ENCODE measurements at regions not wholly inside any gene's neighbourhood (a gene's known extent, or its start where the extent isn't known, plus 50 kb on each side); places are given as distances from the start of the nearest gene placed in this dataset.

DNA sequence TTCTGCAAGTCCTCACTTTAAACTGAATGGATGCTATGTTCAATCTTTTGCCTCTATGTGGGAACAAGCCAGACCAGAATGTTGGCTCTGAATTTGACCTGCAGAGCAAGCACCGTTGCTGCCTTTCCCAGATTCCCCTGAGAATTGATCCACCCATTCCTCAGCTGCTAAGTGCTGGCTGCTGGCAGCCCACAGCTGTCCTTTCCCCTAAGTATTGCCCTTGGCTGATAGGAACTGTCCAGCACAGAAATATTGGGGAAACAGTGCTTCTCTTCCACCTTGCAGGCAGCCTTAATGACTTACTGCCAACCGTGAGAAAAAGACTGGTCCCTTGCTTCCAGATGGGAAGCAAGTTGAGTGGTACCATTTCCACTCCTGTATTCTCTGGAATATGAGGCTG is 475.9 kb downstream of the PDHA2 start:
- no peaks in the 10 kb centered on the region for H3K79me1 ChIP-seq (ENCODE audit: low read depth in 1 of 2, low read length in 2 of 2)
- no peak overlapping the region for H3K27ac ChIP-seq (ENCODE audit: insufficient read depth, low read length)
- H3K9me1 ChIP-seq (ENCODE audit: insufficient read depth, low read length): no peaks in the 10 kb centered on the region
- WGBS, 2 experiments (ENCODE audit: extremely low coverage in 2 of 2, insufficient read length in 1 of 2): no CpG with 5 or more reads among the region's 2 CpGs
- POLR2A ChIA-PET (ENCODE audit: unreplicated experiment): no interaction called here
- H2BK120ac ChIP-seq (ENCODE audit: low read depth, low read length): no peak overlapping the region
- no peak overlapping the region for H2AK5ac ChIP-seq (ENCODE audit: low read depth, low read length)
- H3K9me3 ChIP-seq (ENCODE audit: control insufficient read depth, insufficient read depth, low read length): 0 out of 2 replicates have a peak, but pooled peaks cover 4% of the 10 kb centered on the region
- in situ Hi-C loops (cut with MboI; ENCODE audit: low sequenced_read_pairs): no loop called here
- no peak overlapping the region for H3K18ac ChIP-seq (ENCODE audit: low read depth, low read length)
- no peak for TF ChIP-seq RCOR1 (IDR thresholded peaks at IDR 0.05; ENCODE audit: insufficient replicate concordance, low read length)
- no peak for TF ChIP-seq FOS (IDR thresholded peaks at IDR 0.05; ENCODE audit: low read depth, low read length)
- TF ChIP-seq NFE2L2 (IDR thresholded peaks at IDR 0.05; ENCODE audit: low read depth, low read length): no peak
- no peak for TF ChIP-seq CEBPB (IDR thresholded peaks at IDR 0.05; ENCODE audit: low read depth, low read length)
- TF ChIP-seq, protein P1, sequence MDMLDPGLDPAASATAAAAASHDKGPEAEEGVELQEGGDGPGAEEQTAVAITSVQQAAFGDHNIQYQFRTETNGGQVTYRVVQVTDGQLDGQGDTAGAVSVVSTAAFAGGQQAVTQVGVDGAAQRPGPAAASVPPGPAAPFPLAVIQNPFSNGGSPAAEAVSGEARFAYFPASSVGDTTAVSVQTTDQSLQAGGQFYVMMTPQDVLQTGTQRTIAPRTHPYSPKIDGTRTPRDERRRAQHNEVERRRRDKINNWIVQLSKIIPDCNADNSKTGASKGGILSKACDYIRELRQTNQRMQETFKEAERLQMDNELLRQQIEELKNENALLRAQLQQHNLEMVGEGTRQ (IDR thresholded peaks at IDR 0.05; ENCODE audit: low read depth, low read length): no peak
- TF ChIP-seq MAZ (IDR thresholded peaks at IDR 0.05; ENCODE audit: borderline replicate concordance, low read depth, low read length): no peak
- TF ChIP-seq POLR2A (IDR thresholded peaks at IDR 0.05; ENCODE audit: low read depth, low read length): no peak
- no peak for TF ChIP-seq BHLHE40 (IDR thresholded peaks at IDR 0.05; ENCODE audit: low read depth, low read length)
- no peak for TF ChIP-seq CHD1 (IDR thresholded peaks at IDR 0.05; ENCODE audit: low read depth, low read length)
- TF ChIP-seq, protein P2, sequence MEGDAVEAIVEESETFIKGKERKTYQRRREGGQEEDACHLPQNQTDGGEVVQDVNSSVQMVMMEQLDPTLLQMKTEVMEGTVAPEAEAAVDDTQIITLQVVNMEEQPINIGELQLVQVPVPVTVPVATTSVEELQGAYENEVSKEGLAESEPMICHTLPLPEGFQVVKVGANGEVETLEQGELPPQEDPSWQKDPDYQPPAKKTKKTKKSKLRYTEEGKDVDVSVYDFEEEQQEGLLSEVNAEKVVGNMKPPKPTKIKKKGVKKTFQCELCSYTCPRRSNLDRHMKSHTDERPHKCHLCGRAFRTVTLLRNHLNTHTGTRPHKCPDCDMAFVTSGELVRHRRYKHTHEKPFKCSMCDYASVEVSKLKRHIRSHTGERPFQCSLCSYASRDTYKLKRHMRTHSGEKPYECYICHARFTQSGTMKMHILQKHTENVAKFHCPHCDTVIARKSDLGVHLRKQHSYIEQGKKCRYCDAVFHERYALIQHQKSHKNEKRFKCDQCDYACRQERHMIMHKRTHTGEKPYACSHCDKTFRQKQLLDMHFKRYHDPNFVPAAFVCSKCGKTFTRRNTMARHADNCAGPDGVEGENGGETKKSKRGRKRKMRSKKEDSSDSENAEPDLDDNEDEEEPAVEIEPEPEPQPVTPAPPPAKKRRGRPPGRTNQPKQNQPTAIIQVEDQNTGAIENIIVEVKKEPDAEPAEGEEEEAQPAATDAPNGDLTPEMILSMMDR (conservative IDR thresholded peaks at IDR 0.05; ENCODE audit: low read depth, low read length): no peak
- TF ChIP-seq SMC3 (IDR thresholded peaks at IDR 0.05; ENCODE audit: low read depth, low read length): no peak
- no peak for TF ChIP-seq MXI1 (IDR thresholded peaks at IDR 0.05; ENCODE audit: borderline replicate concordance, low read depth, low read length)
- no peak for TF ChIP-seq RAD21 (IDR thresholded peaks at IDR 0.05; ENCODE audit: low read length)
- TF ChIP-seq MAFK (IDR thresholded peaks at IDR 0.05; ENCODE audit: low read depth, low read length): no peak
- TF ChIP-seq, protein P3, sequence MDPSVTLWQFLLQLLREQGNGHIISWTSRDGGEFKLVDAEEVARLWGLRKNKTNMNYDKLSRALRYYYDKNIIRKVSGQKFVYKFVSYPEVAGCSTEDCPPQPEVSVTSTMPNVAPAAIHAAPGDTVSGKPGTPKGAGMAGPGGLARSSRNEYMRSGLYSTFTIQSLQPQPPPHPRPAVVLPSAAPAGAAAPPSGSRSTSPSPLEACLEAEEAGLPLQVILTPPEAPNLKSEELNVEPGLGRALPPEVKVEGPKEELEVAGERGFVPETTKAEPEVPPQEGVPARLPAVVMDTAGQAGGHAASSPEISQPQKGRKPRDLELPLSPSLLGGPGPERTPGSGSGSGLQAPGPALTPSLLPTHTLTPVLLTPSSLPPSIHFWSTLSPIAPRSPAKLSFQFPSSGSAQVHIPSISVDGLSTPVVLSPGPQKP (IDR thresholded peaks at IDR 0.05; ENCODE audit: borderline replicate concordance, low read depth, low read length): no peak
- TF ChIP-seq RFX5 (IDR thresholded peaks at IDR 0.05; ENCODE audit: low read depth, low read length): no peak
- H2BK15ac ChIP-seq (ENCODE audit: low read depth, low read length): no peak overlapping the region
- H4K5ac ChIP-seq (ENCODE audit: low read depth, low read length): no peak overlapping the region
- no peak overlapping the region for H3K9ac ChIP-seq (ENCODE audit: low read depth, low read length)
- no peak overlapping the region for H2AFZ ChIP-seq (replicated peaks; ENCODE audit: low read length, poor library complexity)
- no peaks in the 10 kb centered on the region for H3K27me3 ChIP-seq (ENCODE audit: control insufficient read depth, insufficient read depth, low read length)
- CTCF ChIA-PET: no interaction called here
- DNase-seq (no peak), ATAC-seq (ENCODE audit: low read depth) (no peak)
- no peak overlapping the region for H3K23ac ChIP-seq (ENCODE audit: low read depth, low read length)
- no peaks in the 10 kb centered on the region for H4K20me1 ChIP-seq (ENCODE audit: insufficient read depth, low read length)
- no peak overlapping the region for H2BK20ac ChIP-seq (ENCODE audit: low read depth, low read length)
- H3K4me2 ChIP-seq (ENCODE audit: low read depth, low read length): no peak overlapping the region
- no TSS peak for BruUV-seq (replicated peaks)
- intact Hi-C loops (cut with micrococcal nuclease): no loop called here
- no peaks in the 10 kb centered on the region for H3K4me1 ChIP-seq (ENCODE audit: control insufficient read depth, insufficient read depth, low read length)
- no peak overlapping the region for H2BK5ac ChIP-seq (ENCODE audit: low read depth, low read length, poor library complexity, severe bottlenecking)
- H4K8ac ChIP-seq (ENCODE audit: low read depth in 2 of 2, low read length in 2 of 2): no peak overlapping the region
- dilution Hi-C loops (cut with HindIII; ENCODE audit: low sequenced_read_pairs, unreplicated experiment): no loop called here
- H3K14ac ChIP-seq (replicated peaks; ENCODE audit: low read depth, low read length): no peak overlapping the region
- H3K56ac ChIP-seq (ENCODE audit: extremely low read depth, insufficient read depth, low read length): no peak overlapping the region
- no peak overlapping the region for H3K4me3 ChIP-seq (ENCODE audit: insufficient read depth, low read depth, low read length)
- H2AK9ac ChIP-seq (replicated peaks; ENCODE audit: low read depth, low read length, poor library complexity): no peak overlapping the region
- H3K36me3 ChIP-seq (ENCODE audit: control insufficient read depth, insufficient read depth, low read length): no peaks in the 10 kb centered on the region
- H4K91ac ChIP-seq (ENCODE audit: insufficient read depth, low read depth, low read length): no peak overlapping the region
- H3K4ac ChIP-seq (ENCODE audit: low read depth, low read length): no peak overlapping the region
